ENCODE measurements at regions not wholly inside any gene's neighbourhood (a gene's known extent, or its start where the extent isn't known, plus 50 kb on each side); places are given as distances from the start of the nearest gene placed in this dataset.
"Not testable (repeated sequence)": the region's sequence is repeated elsewhere in the genome, so short reads cannot be mapped to it uniquely, and the experiment has no call there.

- Mint-ChIP-seq H3K4me3 (ENCODE audit: unreplicated experiment) (no peak overlapping the region), H3K4me1 (ENCODE audit: low read depth, unreplicated experiment) (no peaks in the 10 kb centered on the region), H3K27ac (ENCODE audit: unreplicated experiment) (no peak overlapping the region), H3K9me3 (ENCODE audit: unreplicated experiment) (no peaks in the 10 kb centered on the region), H3K27me3 (ENCODE audit: insufficient read depth, unreplicated experiment) (no peaks in the 10 kb centered on the region), H3K36me3 (ENCODE audit: insufficient read depth, unreplicated experiment) (no peaks in the 10 kb centered on the region)
- H3K27me3 ChIP-seq (replicated peaks; ENCODE audit: control insufficient read depth, insufficient read depth, low read length), result no peaks in the 10 kb centered on the region
- BruUV-seq (replicated peaks), result no TSS peak
- POLR2A ChIA-PET, result no interaction called here
- TF ChIP-seq, protein P1, sequence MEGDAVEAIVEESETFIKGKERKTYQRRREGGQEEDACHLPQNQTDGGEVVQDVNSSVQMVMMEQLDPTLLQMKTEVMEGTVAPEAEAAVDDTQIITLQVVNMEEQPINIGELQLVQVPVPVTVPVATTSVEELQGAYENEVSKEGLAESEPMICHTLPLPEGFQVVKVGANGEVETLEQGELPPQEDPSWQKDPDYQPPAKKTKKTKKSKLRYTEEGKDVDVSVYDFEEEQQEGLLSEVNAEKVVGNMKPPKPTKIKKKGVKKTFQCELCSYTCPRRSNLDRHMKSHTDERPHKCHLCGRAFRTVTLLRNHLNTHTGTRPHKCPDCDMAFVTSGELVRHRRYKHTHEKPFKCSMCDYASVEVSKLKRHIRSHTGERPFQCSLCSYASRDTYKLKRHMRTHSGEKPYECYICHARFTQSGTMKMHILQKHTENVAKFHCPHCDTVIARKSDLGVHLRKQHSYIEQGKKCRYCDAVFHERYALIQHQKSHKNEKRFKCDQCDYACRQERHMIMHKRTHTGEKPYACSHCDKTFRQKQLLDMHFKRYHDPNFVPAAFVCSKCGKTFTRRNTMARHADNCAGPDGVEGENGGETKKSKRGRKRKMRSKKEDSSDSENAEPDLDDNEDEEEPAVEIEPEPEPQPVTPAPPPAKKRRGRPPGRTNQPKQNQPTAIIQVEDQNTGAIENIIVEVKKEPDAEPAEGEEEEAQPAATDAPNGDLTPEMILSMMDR (IDR thresholded peaks at IDR 0.05; ENCODE audit: insufficient read depth in 1 of 2, low read depth in 1 of 2, low read length in 1 of 2, severe bottlenecking in 1 of 2, unreplicated experiment in 1 of 2), result no peak
- CTCF ChIA-PET, result no interaction called here
- no peak for DNase-seq
- H3K4me1 ChIP-seq, result peaks cover 10% of the 10 kb centered on the region
- intact Hi-C loops (cut with micrococcal nuclease; ENCODE audit: unreplicated experiment), result no loop called here
- H3K36me3 ChIP-seq (ENCODE audit: control insufficient read depth, insufficient read depth, low read length), result no peaks in the 10 kb centered on the region
- H3K9me3 ChIP-seq, result no peaks in the 10 kb centered on the region
- H3K4me3 ChIP-seq (ENCODE audit: low read depth, low read length), result no peak overlapping the region
Measured at GRCh38 chr3:177452831-177453450, 255.7 kb upstream of the TBL1XR1 start.

- Histone ChIP-seq H3K4me1 (peaks cover 10% of the 10 kb centered on the region), H3K4me3 (ENCODE audit: low read depth, low read length) (no peak overlapping the region), H3K36me3 (ENCODE audit: control insufficient read depth, insufficient read depth, low read length) (no peaks in the 10 kb centered on the region), H3K9me3 (no peaks in the 10 kb centered on the region), H3K27me3 (replicated peaks; ENCODE audit: control insufficient read depth, insufficient read depth, low read length) (no peaks in the 10 kb centered on the region)
- H3K36me3 Mint-ChIP-seq (ENCODE audit: insufficient read depth, unreplicated experiment), result no peaks in the 10 kb centered on the region
- no TSS peak for BruUV-seq (replicated peaks)
- ChIA-PET POLR2A (no interaction called here), CTCF (no interaction called here)
- no peak overlapping the region for H3K27ac Mint-ChIP-seq (ENCODE audit: unreplicated experiment)
- no peaks in the 10 kb centered on the region for H3K4me1 Mint-ChIP-seq (ENCODE audit: low read depth, unreplicated experiment)
- no peaks in the 10 kb centered on the region for H3K9me3 Mint-ChIP-seq (ENCODE audit: unreplicated experiment)
- H3K27me3 Mint-ChIP-seq (ENCODE audit: insufficient read depth, unreplicated experiment), result no peaks in the 10 kb centered on the region
- intact Hi-C loops (cut with micrococcal nuclease; ENCODE audit: unreplicated experiment), result no loop called here
- TF ChIP-seq, protein P1 (IDR thresholded peaks at IDR 0.05; ENCODE audit: insufficient read depth in 1 of 2, low read depth in 1 of 2, low read length in 1 of 2, severe bottlenecking in 1 of 2, unreplicated experiment in 1 of 2), result no peak
- DNase-seq, result no peak
- H3K4me3 Mint-ChIP-seq (ENCODE audit: unreplicated experiment), result no peak overlapping the region
Measured at GRCh38 chr3:177453451-177453844, 256.2 kb upstream of the TBL1XR1 start.

DNA sequence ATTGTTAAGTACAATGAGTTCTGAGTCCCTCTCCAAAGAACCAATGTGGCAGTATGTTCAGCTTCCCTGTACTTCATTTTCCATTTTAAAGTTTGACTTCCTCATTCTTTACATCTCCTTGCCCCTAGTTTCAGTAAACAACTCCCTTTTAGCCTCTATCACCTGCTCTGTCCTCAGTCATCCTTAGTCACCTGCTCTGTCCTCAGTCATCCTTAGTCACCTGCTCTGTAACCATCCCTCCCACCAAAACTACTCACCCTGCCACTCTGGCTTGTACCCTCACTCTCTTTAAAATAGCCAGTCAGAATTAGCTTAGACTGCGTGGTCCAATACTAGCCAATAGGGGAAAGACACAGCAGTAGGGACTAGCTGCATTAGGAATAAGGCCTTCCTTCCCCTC lies 259.9 kb upstream of the TBL1XR1 start:
- H3K36me3 ChIP-seq (ENCODE audit: control insufficient read depth, insufficient read depth, low read length); H3K27me3 Mint-ChIP-seq (ENCODE audit: insufficient read depth, unreplicated experiment); BruUV-seq (replicated peaks); H3K9me3 ChIP-seq; H3K4me3 ChIP-seq (ENCODE audit: low read depth, low read length); H3K4me1 ChIP-seq; H3K36me3 Mint-ChIP-seq (ENCODE audit: insufficient read depth, unreplicated experiment); H3K27ac Mint-ChIP-seq (ENCODE audit: unreplicated experiment); DNase-seq; POLR2A ChIA-PET; CTCF ChIA-PET; H3K4me1 Mint-ChIP-seq (ENCODE audit: low read depth, unreplicated experiment); H3K9me3 Mint-ChIP-seq (ENCODE audit: unreplicated experiment); H3K27me3 ChIP-seq (replicated peaks; ENCODE audit: control insufficient read depth, insufficient read depth, low read length); H3K4me3 Mint-ChIP-seq (ENCODE audit: unreplicated experiment); intact Hi-C loops (cut with micrococcal nuclease; ENCODE audit: unreplicated experiment): not testable (repeated sequence)

GRCh38 chr3:177459401-177459800 lies 262.1 kb upstream of the TBL1XR1 start:
- H3K27me3 Mint-ChIP-seq (ENCODE audit: insufficient read depth, unreplicated experiment), result no peaks in the 10 kb centered on the region

More at GRCh38 chr3:177459401-177459800, 262.1 kb upstream of the TBL1XR1 start:
- no peaks in the 10 kb centered on the region for H3K4me1 ChIP-seq
- H3K27ac Mint-ChIP-seq (ENCODE audit: unreplicated experiment), result no peak overlapping the region
- no peaks in the 10 kb centered on the region for H3K9me3 Mint-ChIP-seq (ENCODE audit: unreplicated experiment)
- DNase-seq, result no peak
- no peak overlapping the region for H3K4me3 Mint-ChIP-seq (ENCODE audit: unreplicated experiment)
- no peaks in the 10 kb centered on the region for H3K27me3 ChIP-seq (replicated peaks; ENCODE audit: control insufficient read depth, insufficient read depth, low read length)
- H3K9me3 ChIP-seq, result no peaks in the 10 kb centered on the region
- ChIA-PET POLR2A (no interaction called here), CTCF (no interaction called here)
- intact Hi-C loops (cut with micrococcal nuclease; ENCODE audit: unreplicated experiment), result no loop called here
- H3K36me3 Mint-ChIP-seq (ENCODE audit: insufficient read depth, unreplicated experiment), result no peaks in the 10 kb centered on the region
- no peaks in the 10 kb centered on the region for H3K36me3 ChIP-seq (ENCODE audit: control insufficient read depth, insufficient read depth, low read length)
- H3K4me3 ChIP-seq (ENCODE audit: low read depth, low read length), result no peak overlapping the region
- TF ChIP-seq, protein P1 (IDR thresholded peaks at IDR 0.05; ENCODE audit: insufficient read depth in 1 of 2, low read depth in 1 of 2, low read length in 1 of 2, severe bottlenecking in 1 of 2, unreplicated experiment in 1 of 2), result no peak
- H3K4me1 Mint-ChIP-seq (ENCODE audit: low read depth, unreplicated experiment), result peaks cover 4% of the 10 kb centered on the region
- no TSS peak for BruUV-seq (replicated peaks)

Data from Caco-2 (cell line).